IPS-20b (cell line): ENCODE measurements at regions not wholly inside any gene's neighbourhood (a gene's known extent, or its start where the extent isn't known, plus 50 kb on each side); places are given as distances from the start of the nearest gene placed in this dataset.

Experiments used
- H3K27ac ChIP-seq: one replicate; pipeline ENCODE4 v1.5.1; 2013; ENCODE audit warnings: low read length
- H3K27me3 ChIP-seq: 2 replicates; pipeline ENCODE4 v1.6.1; 2013; ENCODE audit warnings: mild to moderate bottlenecking, low read length, inconsistent platforms; ENCODE audit not compliant: insufficient read depth
- H3K36me3 ChIP-seq: 2 replicates; pipeline ENCODE4 v1.6.1; 2013; ENCODE audit warnings: low read depth, mild to moderate bottlenecking, inconsistent platforms, low read length, moderate library complexity; ENCODE audit not compliant: insufficient read depth
- H3K4me1 ChIP-seq: 2 replicates; pipeline ENCODE4 v1.6.1; 2013; ENCODE audit warnings: mild to moderate bottlenecking, control low read depth, inconsistent platforms, low read length, moderate library complexity; ENCODE audit not compliant: insufficient read depth
- H3K4me3 ChIP-seq: 2 replicates; pipeline ENCODE4 v1.5.1; 2013; ENCODE audit warnings: mild to moderate bottlenecking, low read length, inconsistent platforms
- H3K9ac ChIP-seq: 2 replicates; pipeline ENCODE4 v1.6.1; 2013; ENCODE audit warnings: low read depth, mild to moderate bottlenecking, inconsistent platforms, low read length, moderate library complexity
- H3K9me3 ChIP-seq: 2 replicates; pipeline ENCODE4 v1.6.1; 2013; ENCODE audit warnings: mild to moderate bottlenecking, low read depth, low read length, inconsistent platforms; ENCODE audit not compliant: insufficient read depth

DNA sequence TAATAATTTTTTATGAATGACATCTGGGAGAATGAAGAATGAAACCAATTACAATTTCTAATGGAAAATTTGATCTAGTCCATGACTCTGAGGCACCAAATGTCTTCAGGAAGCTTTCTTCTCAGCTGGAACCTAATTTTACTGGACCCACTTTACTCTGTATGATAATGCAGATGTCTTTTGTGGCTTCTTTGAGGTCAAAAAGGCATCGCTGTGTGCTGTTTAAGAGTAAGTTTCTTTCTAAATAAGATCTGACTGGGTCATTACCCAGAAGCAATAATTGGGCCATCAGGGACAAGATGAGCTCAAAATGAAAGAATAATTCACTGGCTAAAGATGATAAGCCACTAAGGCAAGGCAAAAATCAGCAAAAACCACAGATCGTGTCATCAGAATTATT, 633.4 kb downstream of the PSAT1 start:
- no peak overlapping the region for H3K4me3 ChIP-seq
- H3K9ac ChIP-seq, result no peak overlapping the region
- no peak overlapping the region for H3K27ac ChIP-seq
- no peaks in the 10 kb centered on the region for H3K9me3 ChIP-seq
- no peaks in the 10 kb centered on the region for H3K4me1 ChIP-seq
- H3K36me3 ChIP-seq, result no peaks in the 10 kb centered on the region
- no peaks in the 10 kb centered on the region for H3K27me3 ChIP-seq

DNA sequence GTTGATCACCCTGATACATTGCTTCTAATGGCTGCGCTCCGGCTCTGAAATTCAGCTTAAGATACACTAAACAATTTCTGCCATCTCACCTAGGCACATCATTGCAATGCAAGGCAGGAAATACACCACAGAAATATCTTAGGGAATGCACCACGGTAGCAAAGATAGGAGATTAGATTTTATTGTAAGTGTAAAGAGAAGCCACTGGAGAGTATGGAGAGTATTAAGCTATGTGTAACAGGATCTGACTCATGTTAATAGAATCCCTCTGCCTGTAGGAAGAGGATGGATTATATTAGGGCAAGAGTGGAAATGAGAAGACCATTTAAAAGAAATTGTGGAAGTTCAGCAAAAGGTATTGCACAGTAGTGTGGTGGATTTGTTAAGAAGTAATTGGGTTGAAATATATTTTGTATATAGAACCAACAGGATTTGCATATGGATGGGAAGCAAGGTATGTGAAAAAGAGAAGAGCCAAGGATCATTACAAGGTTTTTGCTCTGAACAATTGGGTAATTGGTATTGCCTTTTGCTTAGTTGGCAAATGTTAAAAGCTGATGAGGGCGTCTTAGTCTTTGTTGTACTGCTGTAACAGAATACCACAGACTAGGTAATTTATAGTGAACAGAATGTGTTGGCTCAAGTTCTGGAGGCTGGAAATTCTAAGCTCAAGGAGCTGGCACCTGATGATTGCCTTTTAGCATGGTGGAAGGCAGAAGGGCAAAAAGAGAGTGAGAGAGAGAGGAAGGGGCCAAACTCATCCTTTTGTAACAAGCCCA, 636.1 kb downstream of the PSAT1 start:
- no peak overlapping the region for H3K27ac ChIP-seq
- no peak overlapping the region for H3K4me3 ChIP-seq
- H3K36me3 ChIP-seq, result no peaks in the 10 kb centered on the region

DNA sequence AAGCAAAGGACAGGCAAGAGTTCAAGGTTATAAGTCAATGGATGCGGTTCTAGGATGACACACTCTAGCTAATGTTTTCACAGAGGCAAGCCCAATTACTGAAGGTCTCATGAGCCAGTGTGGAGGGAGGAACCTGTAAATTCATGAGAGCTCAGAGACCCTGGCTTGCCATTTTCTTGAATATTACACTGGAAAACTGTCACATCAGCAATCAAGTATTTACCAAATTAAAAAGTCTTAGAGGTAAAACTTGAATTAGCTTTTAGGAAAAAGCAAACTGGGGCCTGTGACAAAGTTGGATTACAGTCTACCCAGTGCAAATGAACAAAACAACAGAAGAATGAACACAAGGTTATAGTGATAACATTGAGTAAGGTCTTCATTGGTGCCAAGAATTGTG, 636.9 kb upstream of the TLE4 start:
- H3K36me3 ChIP-seq, result no peaks in the 10 kb centered on the region
- H3K4me1 ChIP-seq, result no peaks in the 10 kb centered on the region
- H3K9ac ChIP-seq, result no peak overlapping the region
- no peak overlapping the region for H3K4me3 ChIP-seq
- H3K27me3 ChIP-seq, result no peaks in the 10 kb centered on the region
- H3K9me3 ChIP-seq, result no peaks in the 10 kb centered on the region
- H3K27ac ChIP-seq, result no peak overlapping the region

More for the DNA sequence above, 636.1 kb downstream of the PSAT1 start:
- H3K9me3 ChIP-seq, result no peaks in the 10 kb centered on the region
- no peaks in the 10 kb centered on the region for H3K27me3 ChIP-seq
- no peak overlapping the region for H3K9ac ChIP-seq
- no peaks in the 10 kb centered on the region for H3K4me1 ChIP-seq

DNA sequence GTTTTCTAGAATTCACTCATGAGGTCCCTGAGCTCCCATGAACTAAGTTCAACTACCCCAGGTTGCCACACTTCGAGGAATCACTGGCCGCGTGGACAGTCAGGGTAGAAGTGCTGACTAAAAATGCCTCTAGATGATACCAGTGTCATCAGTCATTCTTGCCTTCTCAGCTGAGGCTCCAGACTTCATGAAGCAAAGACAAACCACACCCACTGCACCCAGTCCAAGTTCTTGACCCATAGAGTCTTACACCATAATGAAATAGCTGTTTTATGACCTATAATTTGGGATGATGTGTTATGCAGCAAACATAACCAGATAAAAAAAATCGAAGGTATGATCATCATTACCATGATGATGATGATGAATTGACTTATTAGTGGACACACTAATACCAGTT, 632.9 kb upstream of the TLE4 start:
- H3K36me3 ChIP-seq, result no peaks in the 10 kb centered on the region
- H3K4me1 ChIP-seq, result no peaks in the 10 kb centered on the region
- H3K27me3 ChIP-seq, result no peaks in the 10 kb centered on the region
- H3K9me3 ChIP-seq, result no peaks in the 10 kb centered on the region
- H3K27ac ChIP-seq, result no peak overlapping the region
- no peak overlapping the region for H3K4me3 ChIP-seq
- no peak overlapping the region for H3K9ac ChIP-seq

DNA sequence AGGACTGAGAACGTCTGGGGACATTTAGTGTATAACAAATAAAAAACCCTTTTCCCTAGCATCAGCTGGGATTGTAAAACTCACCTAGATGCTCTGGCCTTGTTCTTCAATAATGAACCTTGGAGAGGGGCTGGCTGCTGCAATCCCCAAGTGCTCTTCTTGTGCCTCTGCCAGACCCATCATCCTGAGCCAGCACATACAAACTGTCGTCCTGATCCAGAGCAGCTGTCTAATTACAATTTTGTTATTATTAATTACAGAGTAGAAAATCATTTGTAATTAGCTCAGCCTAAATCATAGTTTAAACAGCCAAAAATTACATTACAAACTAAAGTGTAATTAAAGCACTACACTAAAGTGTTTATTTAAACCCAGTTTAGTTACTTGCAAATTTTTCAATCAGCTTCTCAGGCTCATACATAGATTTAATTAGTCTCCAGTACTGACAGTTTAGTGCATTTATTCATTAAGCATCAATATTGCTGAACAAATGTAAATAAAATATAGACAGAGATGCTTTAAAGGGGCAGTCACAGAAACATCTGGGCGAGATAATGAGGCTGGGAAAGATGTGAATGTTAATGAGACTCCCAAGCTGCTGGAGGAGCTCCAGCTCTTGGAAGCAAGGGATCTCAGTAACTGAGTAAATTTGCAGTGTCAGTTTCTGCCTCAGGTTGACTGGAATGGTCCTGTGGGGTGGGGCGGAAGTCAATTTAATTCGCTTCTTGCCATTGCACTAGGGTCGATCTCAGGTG, 632.3 kb upstream of the TLE4 start:
- Histone ChIP-seq H3K27me3 (no peaks in the 10 kb centered on the region), H3K9ac (no peak overlapping the region), H3K27ac (no peak overlapping the region), H3K4me1 (no peaks in the 10 kb centered on the region), H3K36me3 (no peaks in the 10 kb centered on the region), H3K4me3 (no peak overlapping the region), H3K9me3 (no peaks in the 10 kb centered on the region)

DNA sequence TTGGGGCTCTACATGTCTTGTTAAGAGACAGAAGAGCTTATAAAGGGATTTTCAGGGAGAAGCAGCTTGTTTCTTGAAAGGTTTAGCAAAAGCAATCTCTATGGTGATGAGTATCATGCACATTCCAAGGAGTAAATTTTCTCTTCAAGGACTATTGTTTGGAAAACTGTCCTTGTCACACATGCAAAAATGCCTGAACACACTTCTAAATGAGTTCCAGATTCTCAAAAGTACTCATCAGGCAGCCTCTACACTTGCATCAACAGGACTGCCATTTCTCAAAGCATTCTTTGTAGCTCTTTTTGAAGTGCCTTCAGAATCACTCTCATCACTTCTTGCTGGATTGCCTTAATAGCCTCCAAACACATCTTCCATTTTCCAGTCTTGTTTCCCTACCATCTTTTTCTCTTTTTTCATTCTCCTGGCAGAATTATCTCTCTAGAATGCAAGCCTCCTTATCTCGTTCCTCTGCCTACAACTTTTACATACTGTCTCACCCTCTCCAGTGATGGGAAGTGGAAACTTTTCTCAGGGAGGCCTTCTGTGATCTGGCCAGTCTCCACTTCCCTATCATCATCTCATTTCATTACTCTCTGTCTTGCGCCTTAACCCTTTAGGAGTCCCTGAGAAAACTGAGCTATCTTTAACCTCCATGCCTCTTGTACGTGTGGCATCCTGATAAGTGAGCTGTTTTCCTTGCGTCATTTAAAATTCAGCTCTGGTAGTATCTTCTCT, 631.5 kb upstream of the TLE4 start:
- Histone ChIP-seq H3K27me3 (no peaks in the 10 kb centered on the region), H3K4me1 (no peaks in the 10 kb centered on the region), H3K9me3 (no peaks in the 10 kb centered on the region), H3K27ac (no peak overlapping the region), H3K4me3 (no peak overlapping the region), H3K9ac (no peak overlapping the region), H3K36me3 (no peaks in the 10 kb centered on the region)

DNA sequence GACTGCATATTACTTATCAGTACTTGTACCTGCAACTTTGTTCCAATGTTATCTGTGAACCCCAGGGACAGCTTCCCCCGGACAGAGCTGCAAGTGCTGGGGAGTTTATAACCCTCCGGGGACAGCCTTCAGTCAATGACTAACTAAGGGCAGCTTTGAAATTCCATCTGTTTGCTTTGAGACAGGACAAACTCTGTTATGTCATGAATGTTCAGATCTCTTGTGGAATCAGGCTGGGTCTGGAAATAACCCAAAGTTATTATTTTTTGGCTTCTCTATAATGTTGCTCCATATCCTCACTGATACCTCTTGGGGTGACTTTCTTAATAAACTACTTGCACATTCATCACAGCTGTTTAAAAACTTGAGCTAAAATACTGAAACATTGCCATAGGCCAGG, 617.5 kb upstream of the TLE4 start:
- peaks cover 15% of the 10 kb centered on the region for H3K9me3 ChIP-seq
- no peaks in the 10 kb centered on the region for H3K4me1 ChIP-seq
- no peak overlapping the region for H3K9ac ChIP-seq
- no peaks in the 10 kb centered on the region for H3K36me3 ChIP-seq
- no peaks in the 10 kb centered on the region for H3K27me3 ChIP-seq
- H3K4me3 ChIP-seq, result no peak overlapping the region
- no peak overlapping the region for H3K27ac ChIP-seq

DNA sequence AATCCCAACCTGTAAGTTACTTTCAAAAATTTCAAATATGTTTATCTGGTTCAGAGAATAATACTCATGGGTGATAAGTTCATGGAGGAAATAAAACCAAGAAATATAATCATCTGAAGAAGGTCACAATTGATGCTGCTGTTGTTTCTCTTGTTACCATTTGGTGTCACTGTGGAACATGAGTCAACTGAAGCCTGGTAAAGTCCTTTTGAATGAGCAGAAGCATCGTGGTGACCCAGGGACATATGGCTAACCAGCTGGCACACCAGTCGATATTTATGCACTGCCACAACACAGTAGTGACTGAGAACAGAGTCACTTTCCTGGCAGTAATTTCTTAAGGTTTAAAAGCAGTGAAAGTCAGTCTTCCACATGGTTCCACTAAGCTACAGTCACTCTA, 612.9 kb upstream of the TLE4 start:
- Histone ChIP-seq H3K4me1 (no peaks in the 10 kb centered on the region), H3K27me3 (no peaks in the 10 kb centered on the region), H3K4me3 (no peak overlapping the region), H3K9me3 (peaks cover 5% of the 10 kb centered on the region; the same call in 1 of the 2 replicates), H3K36me3 (no peaks in the 10 kb centered on the region), H3K9ac (no peak overlapping the region), H3K27ac (no peak overlapping the region)

DNA sequence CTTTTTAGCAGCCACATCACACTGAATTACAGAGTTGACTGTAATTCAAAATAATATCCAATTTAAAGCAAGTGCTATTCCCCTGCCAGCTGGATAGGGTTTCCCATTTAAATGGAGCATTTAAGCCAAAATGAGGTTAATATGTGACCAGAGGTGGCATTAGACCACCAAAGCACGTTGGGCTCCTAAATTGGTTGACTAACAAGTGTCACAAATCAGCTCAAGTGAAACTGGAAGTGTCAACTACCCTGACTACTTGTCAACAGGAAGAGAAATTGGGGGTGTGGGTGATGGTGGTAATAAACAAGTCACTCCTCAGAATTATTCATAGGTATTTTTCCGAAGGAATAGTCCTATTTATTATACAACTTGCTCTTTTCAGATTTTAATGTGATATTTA, 609.6 kb upstream of the TLE4 start:
- Histone ChIP-seq H3K36me3 (no peaks in the 10 kb centered on the region), H3K9ac (no peak overlapping the region), H3K4me3 (no peak overlapping the region), H3K4me1 (no peaks in the 10 kb centered on the region), H3K27me3 (no peaks in the 10 kb centered on the region), H3K27ac (no peak overlapping the region), H3K9me3 (peaks cover 5% of the 10 kb centered on the region; the same call in 1 of the 2 replicates)

DNA sequence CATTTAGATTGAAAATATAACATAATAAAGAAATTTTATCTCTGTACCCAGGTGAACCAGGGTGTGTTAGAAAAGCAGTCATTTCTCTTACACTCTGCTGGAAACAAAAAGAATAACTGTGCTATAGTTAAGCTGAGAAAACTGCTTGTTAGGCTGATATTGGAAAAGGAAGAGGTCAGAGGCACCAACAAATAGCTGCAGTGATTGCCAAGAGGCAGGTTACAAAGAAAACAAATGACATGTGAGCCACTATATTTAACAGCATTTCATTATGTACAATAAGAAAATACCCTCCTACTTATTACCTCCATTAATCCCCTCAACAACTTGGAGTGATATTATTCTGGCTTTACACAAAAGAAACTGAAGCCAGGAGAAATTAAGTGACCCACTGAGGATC, 607.9 kb upstream of the TLE4 start:
- Histone ChIP-seq H3K9me3 (peaks cover 10% of the 10 kb centered on the region; the same call in 1 of the 2 replicates), H3K9ac (no peak overlapping the region), H3K36me3 (no peaks in the 10 kb centered on the region), H3K27me3 (no peaks in the 10 kb centered on the region), H3K4me3 (no peak overlapping the region), H3K27ac (no peak overlapping the region), H3K4me1 (no peaks in the 10 kb centered on the region)

DNA sequence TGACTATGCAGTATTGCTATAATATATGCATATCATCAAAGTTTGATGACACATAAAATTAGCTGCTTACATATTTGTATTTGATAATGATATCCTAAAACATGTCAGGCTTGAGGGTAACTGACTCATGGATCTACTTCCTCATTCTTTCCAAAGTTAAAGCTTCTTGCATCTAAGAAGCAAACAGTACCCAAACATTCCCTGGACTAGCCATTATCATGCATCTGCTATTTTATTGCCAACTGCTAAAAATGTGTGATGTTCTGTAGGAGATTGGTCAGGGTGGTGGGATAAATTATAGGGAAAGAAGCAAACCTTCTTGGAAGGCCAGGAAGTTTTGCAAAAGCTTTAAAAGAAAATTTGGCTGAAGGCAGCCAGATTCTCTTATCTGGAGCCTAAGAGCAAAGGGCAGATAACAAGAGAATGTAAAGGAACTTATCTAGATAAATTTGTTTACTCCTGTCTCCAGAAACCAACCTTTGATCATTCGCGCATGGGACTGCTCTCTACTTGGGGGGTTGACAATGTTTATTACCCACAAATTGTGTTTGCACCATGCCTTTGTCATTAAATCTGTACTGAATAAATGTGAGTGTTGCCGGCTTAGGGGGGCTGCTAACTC, 604.1 kb upstream of the TLE4 start:
- no peaks in the 10 kb centered on the region for H3K27me3 ChIP-seq
- H3K27ac ChIP-seq, result no peak overlapping the region
- H3K4me1 ChIP-seq, result peaks cover 26% of the 10 kb centered on the region; the same call in 1 of the 2 replicates
- peaks cover 5% of the 10 kb centered on the region; the same call in 1 of the 2 replicates for H3K9me3 ChIP-seq
- H3K9ac ChIP-seq, result no peak overlapping the region
- no peak overlapping the region for H3K4me3 ChIP-seq
- H3K36me3 ChIP-seq, result no peaks in the 10 kb centered on the region
